SU-DHL-6 (cell line): ENCODE measurements at regions not wholly inside any gene's neighbourhood (a gene's known extent, or its start where the extent isn't known, plus 50 kb on each side); places are given as distances from the start of the nearest gene placed in this dataset.

ENCODE experiments used
- CTCF ChIP-seq: fragments of 200-600 bp; sonication (generic); IDR thresholded peaks from one replicate; pipeline ENCODE4 v1.5.1; 2017; ENCODE audit warnings: antibody characterized with exemption, mild to moderate bottlenecking, low read length, moderate library complexity; ENCODE audit not compliant: insufficient read depth, poor library complexity, severe bottlenecking
- EZH2phosphoT487 ChIP-seq: fragments of 200-600 bp; sonication (generic), shearing (Covaris generic); conservative IDR thresholded peaks from 2 replicates; pipeline ENCODE4 v1.6.1; 2018; ENCODE audit warnings: mild to moderate bottlenecking, antibody characterized with exemption, low read length, moderate library complexity, mixed read lengths

DNA sequence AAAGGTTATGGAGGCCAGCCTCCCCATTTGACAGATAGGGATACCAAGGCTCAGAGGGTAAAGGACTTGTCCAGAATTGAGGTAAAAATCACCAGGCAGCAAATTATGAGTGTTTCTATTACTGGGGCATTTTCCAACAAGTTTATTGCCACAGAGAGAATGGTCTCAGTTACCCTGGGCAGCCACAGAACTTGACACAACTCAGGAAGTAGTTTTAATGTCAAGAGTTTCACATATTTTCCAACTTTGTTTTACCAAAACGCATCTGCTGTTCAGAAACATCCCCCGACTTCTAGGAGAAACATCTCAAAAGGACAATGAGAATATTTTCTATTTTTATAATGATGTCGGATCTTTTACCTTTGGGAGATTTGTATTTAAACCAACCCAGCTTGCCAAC is 107.5 kb upstream of the MRPS22 start:
- TF ChIP-seq CTCF: no peak
- TF ChIP-seq EZH2phosphoT487: no peak
